ENCODE measurements at regions not wholly inside any gene's neighbourhood (a gene's known extent, or its start where the extent isn't known, plus 50 kb on each side); places are given as distances from the start of the nearest gene placed in this dataset.

GRCh38 chr4:22129454-22130029, 181.0 kb upstream of the KCNIP4 start:
- DNase-seq (ENCODE audit: low read depth in 4 of 4, low spot score in 3 of 4) = no peak

- no peak for DNase-seq (ENCODE audit: low read depth in 4 of 4, low spot score in 3 of 4)
These were observed 173.5 kb upstream of the KCNIP4 start for GRCh38 chr4:22122062-22122461.

- no peak for DNase-seq (ENCODE audit: low read depth in 4 of 4, low spot score in 3 of 4)
These were observed 166.7 kb upstream of the KCNIP4 start for GRCh38 chr4:22115262-22115661.

GRCh38 chr4:22103768-22104167, 155.2 kb upstream of the KCNIP4 start:
- no peak for DNase-seq (ENCODE audit: low read depth in 4 of 4, low spot score in 3 of 4)

GRCh38 chr4:22099896-22100295, 151.3 kb upstream of the KCNIP4 start:
- no peak for DNase-seq (ENCODE audit: low read depth in 4 of 4, low spot score in 3 of 4)

GRCh38 chr4:22097596-22097995, 149.0 kb upstream of the KCNIP4 start:
- no peak for DNase-seq (ENCODE audit: low read depth in 4 of 4, low spot score in 3 of 4)

GRCh38 chr4:22094217-22094616, 145.6 kb upstream of the KCNIP4 start:
- no peak for DNase-seq (ENCODE audit: low read depth in 4 of 4, low spot score in 3 of 4)

- DNase-seq (ENCODE audit: low read depth in 4 of 4, low spot score in 3 of 4) = no peak
These were observed 144.6 kb upstream of the KCNIP4 start for GRCh38 chr4:22093126-22093525.

- no peak for DNase-seq (ENCODE audit: low read depth in 4 of 4, low spot score in 3 of 4)
These were observed 143.3 kb upstream of the KCNIP4 start for GRCh38 chr4:22091906-22092305.

- no peak for DNase-seq (ENCODE audit: low read depth in 4 of 4, low spot score in 3 of 4)
These were observed 142.8 kb upstream of the KCNIP4 start for GRCh38 chr4:22091352-22091717.

- DNase-seq (ENCODE audit: low read depth in 4 of 4, low spot score in 3 of 4) = no peak
These were observed 142.2 kb upstream of the KCNIP4 start for GRCh38 chr4:22090661-22091351.

GRCh38 chr4:22077571-22077970, 129.0 kb upstream of the KCNIP4 start:
- DNase-seq (ENCODE audit: low read depth in 4 of 4, low spot score in 3 of 4) = no peak

- no peak for DNase-seq (ENCODE audit: low read depth in 4 of 4, low spot score in 3 of 4)
These were observed 124.2 kb upstream of the KCNIP4 start for GRCh38 chr4:22072726-22073125.

- DNase-seq (ENCODE audit: low read depth in 4 of 4, low spot score in 3 of 4) = no peak
These were observed 123.7 kb upstream of the KCNIP4 start for GRCh38 chr4:22072240-22072639.

GRCh38 chr4:22071749-22072148, 123.2 kb upstream of the KCNIP4 start:
- no peak for DNase-seq (ENCODE audit: low read depth in 4 of 4, low spot score in 3 of 4)

GRCh38 chr4:22070256-22070655, 121.7 kb upstream of the KCNIP4 start:
- no peak for DNase-seq (ENCODE audit: low read depth in 4 of 4, low spot score in 3 of 4)

- no peak for DNase-seq (ENCODE audit: low read depth in 4 of 4, low spot score in 3 of 4)
These were observed 115.0 kb upstream of the KCNIP4 start for GRCh38 chr4:22063613-22064012.

GRCh38 chr4:22062676-22063075, 114.1 kb upstream of the KCNIP4 start:
- no peak for DNase-seq (ENCODE audit: low read depth in 4 of 4, low spot score in 3 of 4)

- DNase-seq (ENCODE audit: low read depth in 4 of 4, low spot score in 3 of 4) = no peak
These were observed 107.4 kb upstream of the KCNIP4 start for GRCh38 chr4:22055954-22056353.

GRCh38 chr4:22052076-22052475, 103.5 kb upstream of the KCNIP4 start:
- DNase-seq (ENCODE audit: low read depth in 4 of 4, low spot score in 3 of 4) = no peak

GRCh38 chr4:22048323-22048722, 99.8 kb upstream of the KCNIP4 start:
- no peak for DNase-seq (ENCODE audit: low read depth in 4 of 4, low spot score in 3 of 4)

GRCh38 chr4:22047793-22048192, 99.2 kb upstream of the KCNIP4 start:
- no peak for DNase-seq (ENCODE audit: low read depth in 4 of 4, low spot score in 3 of 4)
